Hypothalamus (tissue), 51 donors: ENCODE measurements at regions not wholly inside any gene's neighbourhood (a gene's known extent, or its start where the extent isn't known, plus 50 kb on each side); places are given as distances from the start of the nearest gene placed in this dataset.
"Not testable (repeated sequence)": the region's sequence is repeated elsewhere in the genome, so short reads cannot be mapped to it uniquely, and the experiment has no call there.

Source experiments
- DNase-seq, 51 donors: peaks; one replicate each; lab custom pipeline; 2025; lab: John Stamatoyannopoulos, UW

GRCh38 chr22:22062306-22062793, 79.8 kb upstream of the TOP3B start:
- DNase-seq: no peak

GRCh38 chr22:22061085-22062077, 78.8 kb upstream of the TOP3B start:
- DNase-seq: peak in 24 of 51 donors; percentile 2 to 81 (median 13)

GRCh38 chr22:22060200-22061084, 77.9 kb upstream of the TOP3B start:
- DNase-seq: peak in 33 of 51 donors; percentile 1 to 81 (median 23)

- no peak for DNase-seq
These were observed 76.9 kb upstream of the TOP3B start for GRCh38 chr22:22059291-22060002.

- no peak for DNase-seq
These were observed 76.2 kb upstream of the TOP3B start for GRCh38 chr22:22058633-22059290.

- DNase-seq: no peak
These were observed 75.2 kb upstream of the TOP3B start for GRCh38 chr22:22057617-22058378.

- DNase-seq: not testable (repeated sequence)
These were observed 74.4 kb upstream of the TOP3B start for GRCh38 chr22:22056809-22057594.

- not testable (repeated sequence) for DNase-seq
These were observed 70.1 kb upstream of the TOP3B start for GRCh38 chr22:22052548-22053139.

GRCh38 chr22:22051032-22051431, 68.4 kb upstream of the TOP3B start:
- DNase-seq: not testable (repeated sequence)

GRCh38 chr22:22050141-22050775, 67.7 kb upstream of the TOP3B start:
- DNase-seq: no peak

GRCh38 chr22:22049684-22050083, 67.1 kb upstream of the TOP3B start:
- no peak for DNase-seq

GRCh38 chr22:22048981-22049531, 66.5 kb upstream of the TOP3B start:
- DNase-seq: no peak

GRCh38 chr22:22048318-22048942, 65.8 kb upstream of the TOP3B start:
- no peak for DNase-seq

- no peak for DNase-seq
These were observed 65.2 kb upstream of the TOP3B start for GRCh38 chr22:22047776-22048175.

GRCh38 chr22:22047266-22047665, 64.7 kb upstream of the TOP3B start:
- DNase-seq: no peak

- no peak for DNase-seq
These were observed 63.8 kb upstream of the TOP3B start for GRCh38 chr22:22046370-22046769.
